GM12864 (cell line): ENCODE measurements at regions not wholly inside any gene's neighbourhood (a gene's known extent, or its start where the extent isn't known, plus 50 kb on each side); places are given as distances from the start of the nearest gene placed in this dataset.

Experiments used
- DNase-seq: peaks from one replicate; pipeline ENCODE4 v3.0.0-alpha.2; 2011; ENCODE audit warnings: low read depth
- H3K4me3 ChIP-seq: 2 replicates; pipeline ENCODE4 v1.5.1; 2011; ENCODE audit warnings: mild to moderate bottlenecking, low read depth, low read length, control low read depth
- CTCF ChIP-seq: IDR thresholded peaks from 2 replicates; pipeline ENCODE4 v1.5.1; 2011; ENCODE audit warnings: low read depth, mild to moderate bottlenecking, moderate library complexity, low read length, control low read depth, inconsistent platforms; ENCODE audit errors: missing control alignments

GRCh38 chr11:115955803-115956202, 451.6 kb upstream of the CADM1 start:
- no peak for DNase-seq
- H3K4me3 ChIP-seq = no peak overlapping the region
- TF ChIP-seq CTCF = no peak

GRCh38 chr11:115950660-115951059, 446.4 kb upstream of the CADM1 start:
- TF ChIP-seq CTCF = no peak
- H3K4me3 ChIP-seq = no peak overlapping the region
- DNase-seq = no peak

- no peak for TF ChIP-seq CTCF
- H3K4me3 ChIP-seq = no peak overlapping the region
- no peak for DNase-seq
Measured at GRCh38 chr11:115944596-115944995, 440.4 kb upstream of the CADM1 start.

GRCh38 chr11:115942011-115942410, 437.8 kb upstream of the CADM1 start:
- H3K4me3 ChIP-seq = no peak overlapping the region
- no peak for TF ChIP-seq CTCF
- no peak for DNase-seq

GRCh38 chr11:115941481-115941993, 437.3 kb upstream of the CADM1 start:
- TF ChIP-seq CTCF = no peak
- no peak for DNase-seq
- H3K4me3 ChIP-seq = no peak overlapping the region

- TF ChIP-seq CTCF = no peak
- no peak for DNase-seq
- H3K4me3 ChIP-seq = no peak overlapping the region
Measured at GRCh38 chr11:115941044-115941443, 436.8 kb upstream of the CADM1 start.

- DNase-seq = no peak
- TF ChIP-seq CTCF = no peak
- H3K4me3 ChIP-seq = no peak overlapping the region
Measured at GRCh38 chr11:115939731-115940421, 435.7 kb upstream of the CADM1 start.
